Activated CD4-positive, alpha-beta T cell treated with anti-CD3 and anti-CD28 coated beads for 4 hours (primary cell): ENCODE measurements at regions not wholly inside any gene's neighbourhood (a gene's known extent, or its start where the extent isn't known, plus 50 kb on each side); places are given as distances from the start of the nearest gene placed in this dataset.
"Not testable (repeated sequence)": the region's sequence is repeated elsewhere in the genome, so short reads cannot be mapped to it uniquely, and the experiment has no call there.

Experiments
- DNase-seq, 2 donors: peaks; one replicate each; pipeline ENCODE4 v3.0.0-alpha.2; 2020

GRCh38 chr7:39758234-39758970 is 135.0 kb downstream of the RALA start:
- DNase-seq, result no peak

GRCh38 chr7:39761449-39761848 is 138.1 kb downstream of the RALA start:
- DNase-seq, result no peak

- DNase-seq, result not testable (repeated sequence)
These were observed 139.1 kb downstream of the RALA start for GRCh38 chr7:39762466-39762865.

- DNase-seq, result not testable (repeated sequence)
These were observed 139.5 kb downstream of the RALA start for GRCh38 chr7:39762881-39763280.

- DNase-seq, result not testable (repeated sequence)
These were observed 142.5 kb downstream of the RALA start for GRCh38 chr7:39765833-39766232.

GRCh38 chr7:39768439-39768838 is 145.1 kb downstream of the RALA start:
- not testable (repeated sequence) for DNase-seq

GRCh38 chr7:39774341-39774851 is 151.0 kb downstream of the RALA start:
- not testable (repeated sequence) for DNase-seq

- DNase-seq, result not testable (repeated sequence)
These were observed 158.2 kb downstream of the RALA start for GRCh38 chr7:39781557-39781956.

- not testable (repeated sequence) for DNase-seq
These were observed 163.1 kb downstream of the RALA start for GRCh38 chr7:39786440-39786839.

GRCh38 chr7:39791035-39791434 is 159.0 kb upstream of the CDK13 start:
- not testable (repeated sequence) for DNase-seq

GRCh38 chr7:39791911-39792310 is 158.1 kb upstream of the CDK13 start:
- not testable (repeated sequence) for DNase-seq

GRCh38 chr7:39793026-39793425 is 157.0 kb upstream of the CDK13 start:
- not testable (repeated sequence) for DNase-seq

- DNase-seq, result not testable (repeated sequence)
These were observed 156.2 kb upstream of the CDK13 start for GRCh38 chr7:39793851-39794250.

GRCh38 chr7:39796947-39797346 is 153.1 kb upstream of the CDK13 start:
- DNase-seq, result not testable (repeated sequence)

- DNase-seq, result not testable (repeated sequence)
These were observed 152.0 kb upstream of the CDK13 start for GRCh38 chr7:39798077-39798476.

- no peak for DNase-seq
These were observed 141.1 kb upstream of the CDK13 start for GRCh38 chr7:39808796-39809481.

- no peak for DNase-seq
These were observed 139.8 kb upstream of the CDK13 start for GRCh38 chr7:39810204-39810642.

- no peak for DNase-seq
These were observed 139.3 kb upstream of the CDK13 start for GRCh38 chr7:39810710-39811109.

- no peak for DNase-seq
These were observed 138.9 kb upstream of the CDK13 start for GRCh38 chr7:39811161-39811614.

GRCh38 chr7:39816462-39817060 is 133.5 kb upstream of the CDK13 start:
- no peak for DNase-seq

GRCh38 chr7:39819514-39819913 is 130.5 kb upstream of the CDK13 start:
- no peak for DNase-seq

GRCh38 chr7:39824456-39825200 is 125.4 kb upstream of the CDK13 start:
- DNase-seq, result no peak
